ENCODE measurements at regions not wholly inside any gene's neighbourhood (a gene's known extent, or its start where the extent isn't known, plus 50 kb on each side); places are given as distances from the start of the nearest gene placed in this dataset.

DNA sequence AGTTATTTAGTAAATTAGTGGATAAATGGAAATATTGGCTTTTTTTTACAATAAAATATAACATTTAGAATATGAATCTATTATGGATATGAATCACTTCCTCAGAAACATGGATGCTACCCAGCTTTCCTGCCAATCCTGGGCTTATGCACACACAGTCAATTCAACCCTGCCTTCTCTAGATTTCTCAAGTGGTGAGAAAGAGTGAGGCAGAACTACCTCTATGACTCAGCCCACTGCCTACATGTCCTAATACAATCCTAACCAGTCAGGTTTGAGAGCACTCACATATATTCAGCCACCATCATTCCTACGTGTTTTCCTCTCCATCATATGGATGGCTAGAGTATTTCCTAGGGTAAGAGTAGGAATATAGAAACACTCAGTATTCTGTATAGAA, 91.1 kb upstream of the ANKRD50 start:
- TF ChIP-seq, protein P1, sequence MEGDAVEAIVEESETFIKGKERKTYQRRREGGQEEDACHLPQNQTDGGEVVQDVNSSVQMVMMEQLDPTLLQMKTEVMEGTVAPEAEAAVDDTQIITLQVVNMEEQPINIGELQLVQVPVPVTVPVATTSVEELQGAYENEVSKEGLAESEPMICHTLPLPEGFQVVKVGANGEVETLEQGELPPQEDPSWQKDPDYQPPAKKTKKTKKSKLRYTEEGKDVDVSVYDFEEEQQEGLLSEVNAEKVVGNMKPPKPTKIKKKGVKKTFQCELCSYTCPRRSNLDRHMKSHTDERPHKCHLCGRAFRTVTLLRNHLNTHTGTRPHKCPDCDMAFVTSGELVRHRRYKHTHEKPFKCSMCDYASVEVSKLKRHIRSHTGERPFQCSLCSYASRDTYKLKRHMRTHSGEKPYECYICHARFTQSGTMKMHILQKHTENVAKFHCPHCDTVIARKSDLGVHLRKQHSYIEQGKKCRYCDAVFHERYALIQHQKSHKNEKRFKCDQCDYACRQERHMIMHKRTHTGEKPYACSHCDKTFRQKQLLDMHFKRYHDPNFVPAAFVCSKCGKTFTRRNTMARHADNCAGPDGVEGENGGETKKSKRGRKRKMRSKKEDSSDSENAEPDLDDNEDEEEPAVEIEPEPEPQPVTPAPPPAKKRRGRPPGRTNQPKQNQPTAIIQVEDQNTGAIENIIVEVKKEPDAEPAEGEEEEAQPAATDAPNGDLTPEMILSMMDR (IDR thresholded peaks at IDR 0.05) = no peak
- DNase-seq (ENCODE audit: low spot score) = no peak
- H3K9me3 Mint-ChIP-seq (ENCODE audit: low read depth) = peaks cover 3% of the 10 kb centered on the region
- H3K27ac Mint-ChIP-seq (ENCODE audit: unreplicated experiment) = no peak overlapping the region
- H3K27me3 Mint-ChIP-seq (ENCODE audit: low read depth) = no peaks in the 10 kb centered on the region
- H3K4me3 Mint-ChIP-seq (ENCODE audit: unreplicated experiment) = no peak overlapping the region
- H3K4me1 Mint-ChIP-seq (ENCODE audit: low read depth) = peaks cover 7% of the 10 kb centered on the region
- no peaks in the 10 kb centered on the region for H3K36me3 Mint-ChIP-seq (ENCODE audit: low read depth)

DNA sequence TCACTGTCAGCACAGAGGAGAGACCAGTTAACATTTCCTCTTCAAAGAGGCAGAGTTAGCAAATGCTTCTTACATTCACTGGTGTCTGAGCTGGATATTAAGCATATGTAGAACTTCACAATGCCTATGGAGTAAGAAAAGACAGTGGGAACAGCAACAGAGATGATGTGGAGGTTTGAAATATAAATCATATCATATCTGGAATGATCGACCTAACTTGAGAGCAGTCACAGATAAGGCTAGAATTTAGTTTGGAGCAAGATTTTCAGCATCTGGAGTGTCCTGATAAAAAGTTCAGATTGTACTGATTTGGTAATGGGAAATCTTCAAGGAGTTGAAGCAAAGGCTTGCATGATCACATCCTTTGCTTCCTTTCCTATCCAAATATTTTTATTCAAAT, 90.5 kb upstream of the ANKRD50 start:
- H3K9me3 Mint-ChIP-seq (ENCODE audit: low read depth) = peaks cover 3% of the 10 kb centered on the region
- TF ChIP-seq, protein P1 (IDR thresholded peaks at IDR 0.05) = no peak
- H3K27ac Mint-ChIP-seq (ENCODE audit: unreplicated experiment) = no peak overlapping the region
- H3K4me1 Mint-ChIP-seq (ENCODE audit: low read depth) = peaks cover 8% of the 10 kb centered on the region
- DNase-seq (ENCODE audit: low spot score) = no peak
- H3K4me3 Mint-ChIP-seq (ENCODE audit: unreplicated experiment) = no peak overlapping the region
- no peaks in the 10 kb centered on the region for H3K27me3 Mint-ChIP-seq (ENCODE audit: low read depth)
- no peaks in the 10 kb centered on the region for H3K36me3 Mint-ChIP-seq (ENCODE audit: low read depth)

GRCh38 chr4:124797223-124797622, 84.7 kb upstream of the ANKRD50 start:
- Mint-ChIP-seq H3K4me1 (ENCODE audit: low read depth) (peaks cover 31% of the 10 kb centered on the region), H3K9me3 (ENCODE audit: low read depth) (peaks cover 13% of the 10 kb centered on the region), H3K27ac (ENCODE audit: unreplicated experiment) (peak overlapping the region; percentile 63), H3K27me3 (ENCODE audit: low read depth) (no peaks in the 10 kb centered on the region), H3K36me3 (ENCODE audit: low read depth) (peaks cover 5% of the 10 kb centered on the region), H3K4me3 (ENCODE audit: unreplicated experiment) (no peak overlapping the region)
- DNase-seq (ENCODE audit: low spot score) = no peak
- TF ChIP-seq, protein P1 (IDR thresholded peaks at IDR 0.05) = no peak

DNA sequence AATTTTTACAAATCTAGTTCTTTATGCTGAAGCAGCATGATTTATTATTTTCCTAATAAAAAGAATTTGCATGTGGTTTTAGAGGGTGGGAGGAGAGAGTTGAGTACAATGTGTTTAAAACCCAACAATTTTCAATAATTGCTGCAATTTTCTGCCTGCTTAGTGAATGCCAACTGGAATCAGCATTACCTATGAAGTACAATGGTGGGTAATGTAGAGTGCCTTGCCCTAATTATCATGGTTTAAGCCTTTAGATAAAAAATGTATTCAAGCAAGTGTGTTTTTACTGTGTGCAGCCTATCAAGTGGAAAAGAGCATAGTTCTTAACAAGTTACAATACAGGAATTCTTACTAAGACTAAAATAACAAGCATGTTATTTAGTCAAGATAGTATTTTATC, 77.9 kb upstream of the ANKRD50 start:
- TF ChIP-seq, protein P1 (IDR thresholded peaks at IDR 0.05) = no peak
- H3K27ac Mint-ChIP-seq (ENCODE audit: unreplicated experiment) = no peak overlapping the region
- no peak for DNase-seq (ENCODE audit: low spot score)
- H3K4me1 Mint-ChIP-seq (ENCODE audit: low read depth) = peaks cover 12% of the 10 kb centered on the region
- peaks cover 5% of the 10 kb centered on the region for H3K36me3 Mint-ChIP-seq (ENCODE audit: low read depth)
- no peak overlapping the region for H3K4me3 Mint-ChIP-seq (ENCODE audit: unreplicated experiment)
- peaks cover 10% of the 10 kb centered on the region for H3K9me3 Mint-ChIP-seq (ENCODE audit: low read depth)
- no peaks in the 10 kb centered on the region for H3K27me3 Mint-ChIP-seq (ENCODE audit: low read depth)

DNA sequence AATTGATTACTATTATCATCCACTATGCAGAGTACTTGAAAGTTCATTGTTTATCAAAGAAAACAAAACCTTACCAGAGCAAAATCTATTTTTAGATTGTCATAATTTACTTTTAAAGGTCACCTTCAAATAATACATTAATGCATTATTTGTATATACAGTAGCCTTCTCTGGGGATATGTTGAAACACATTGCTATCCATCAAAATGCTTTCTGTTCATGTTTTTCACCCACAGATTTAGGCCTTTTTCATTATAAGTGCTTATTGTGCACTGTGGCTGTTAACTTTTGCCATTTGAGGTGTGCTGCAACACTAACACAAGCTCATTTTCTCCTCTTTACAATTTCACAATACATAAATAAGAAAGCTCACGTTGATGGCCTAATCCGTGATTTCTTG, 74.1 kb upstream of the ANKRD50 start:
- Mint-ChIP-seq H3K4me3 (ENCODE audit: unreplicated experiment) (no peak overlapping the region), H3K4me1 (ENCODE audit: low read depth) (peaks cover 5% of the 10 kb centered on the region), H3K9me3 (ENCODE audit: low read depth) (no peaks in the 10 kb centered on the region), H3K27ac (ENCODE audit: unreplicated experiment) (no peak overlapping the region), H3K36me3 (ENCODE audit: low read depth) (no peaks in the 10 kb centered on the region), H3K27me3 (ENCODE audit: low read depth) (no peaks in the 10 kb centered on the region)
- TF ChIP-seq, protein P1 (IDR thresholded peaks at IDR 0.05) = no peak
- DNase-seq (ENCODE audit: low spot score) = no peak
